Stromal cell of bone marrow (primary cell): ENCODE measurements at regions not wholly inside any gene's neighbourhood (a gene's known extent, or its start where the extent isn't known, plus 50 kb on each side); places are given as distances from the start of the nearest gene placed in this dataset.

ENCODE experiments used
- DNase-seq: peaks from one replicate; pipeline ENCODE4 v3.0.0-alpha.2; 2012; ENCODE audit warnings: low read depth

DNA sequence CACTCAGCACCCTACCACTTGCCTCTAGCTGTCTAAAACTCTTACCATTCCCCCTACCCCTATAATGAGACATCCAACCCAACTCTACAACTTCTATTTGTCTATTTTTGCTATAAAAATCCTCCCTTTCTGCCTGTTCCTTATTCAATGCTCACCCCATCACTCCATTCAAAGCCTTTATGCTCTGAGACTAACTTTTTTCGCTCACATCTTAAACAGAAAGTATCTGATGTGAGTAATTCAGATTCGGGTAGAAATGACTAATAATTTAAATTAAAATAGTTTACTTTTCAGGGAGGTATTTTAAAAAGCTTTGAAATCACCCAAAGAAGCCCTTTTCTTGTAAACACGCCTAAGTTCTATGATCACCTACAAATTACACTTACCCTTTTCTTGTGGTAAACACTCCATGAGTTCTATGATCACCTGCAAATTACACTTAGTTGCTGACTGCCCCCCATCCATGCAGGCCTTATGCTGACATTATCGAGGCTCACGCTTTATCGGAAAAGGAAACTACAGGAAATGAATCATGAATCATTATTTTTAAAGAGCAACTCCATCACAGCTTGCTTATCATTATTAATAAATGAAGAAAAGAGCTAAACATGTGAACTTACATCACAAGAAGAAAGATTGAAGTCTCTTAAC, 168.7 kb upstream of the PPP1R2C start:
- DNase-seq: no peak

DNA sequence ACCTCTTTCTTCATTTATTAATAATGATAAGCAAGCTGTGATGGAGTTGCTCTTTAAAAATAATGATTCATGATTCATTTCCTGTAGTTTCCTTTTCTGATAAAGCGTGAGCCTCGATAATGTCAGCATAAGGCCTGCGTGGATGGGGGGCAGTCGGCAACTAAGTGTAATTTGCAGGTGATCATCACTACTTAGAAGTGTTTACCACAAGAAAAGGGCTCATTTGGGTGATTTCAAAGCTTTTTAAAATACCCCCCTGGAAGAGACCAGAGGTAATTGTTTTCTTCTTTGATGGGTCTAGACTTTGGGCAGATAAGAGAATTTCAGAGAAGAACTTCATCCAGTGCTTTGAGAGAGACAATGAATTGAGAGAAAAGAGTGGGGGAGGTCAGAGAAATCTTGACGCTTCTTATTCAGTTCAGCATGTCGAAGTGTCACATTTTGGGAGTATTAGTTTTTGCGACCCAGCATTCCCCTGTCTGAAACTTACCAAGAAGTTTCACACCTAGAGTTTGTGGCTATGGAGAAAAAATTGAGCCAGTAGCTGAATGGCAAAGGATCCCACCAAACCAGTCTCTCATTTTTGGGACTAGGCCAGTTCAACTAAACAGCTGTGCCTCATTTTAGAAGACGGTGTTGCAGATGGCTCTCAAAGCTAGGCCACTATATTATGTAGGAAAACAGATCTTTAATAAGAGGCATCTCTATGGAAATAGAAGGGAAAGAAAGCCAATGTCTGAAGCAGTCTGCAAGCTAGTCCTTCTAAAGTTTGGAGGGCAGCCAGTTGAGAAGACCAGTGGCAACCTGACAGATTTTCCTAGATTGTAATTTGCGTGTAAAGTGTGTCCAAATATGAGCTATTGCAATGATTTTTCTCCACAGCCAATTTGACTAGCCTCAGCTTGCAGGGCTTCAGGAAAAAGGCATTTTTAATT, 171.0 kb upstream of the PPP1R2C start:
- no peak for DNase-seq

DNA sequence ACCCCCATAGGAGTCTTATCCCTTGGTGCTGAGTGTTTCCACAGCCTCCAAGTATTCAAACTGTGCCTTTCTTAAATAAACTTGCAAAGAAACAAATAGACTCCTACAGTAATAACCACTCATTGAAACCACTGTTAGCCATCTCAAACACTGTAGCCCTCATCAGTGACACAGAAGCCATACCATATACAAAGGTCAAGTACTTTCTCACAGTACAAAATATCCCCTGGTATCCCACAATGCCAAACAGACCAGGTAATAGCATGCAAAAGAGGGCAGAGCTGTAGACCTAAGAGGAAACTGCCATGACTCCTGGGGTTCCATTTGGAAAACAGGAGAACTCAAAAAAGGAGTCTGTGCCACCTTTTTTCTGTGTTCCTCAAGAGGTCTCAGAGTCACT, 173.8 kb upstream of the PPP1R2C start:
- no peak for DNase-seq

DNA sequence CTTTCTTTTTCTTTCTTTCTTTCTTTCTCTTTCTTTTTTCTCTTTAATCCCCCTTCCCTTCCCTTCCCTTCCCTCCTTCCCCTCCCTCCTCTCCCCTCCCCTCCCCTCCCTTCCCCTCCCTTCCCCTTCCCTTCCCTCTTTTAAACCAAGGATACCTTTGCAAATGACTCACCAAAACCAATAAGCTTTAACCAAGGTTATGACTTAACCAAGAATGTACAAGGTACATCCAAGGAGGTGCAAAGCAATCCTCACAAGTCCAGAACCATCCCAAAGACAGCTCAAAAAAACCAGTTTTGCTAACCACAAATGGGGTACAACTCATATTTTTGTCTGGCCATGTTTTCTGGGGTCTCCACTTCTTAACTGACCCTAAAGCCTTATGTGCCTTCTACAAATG, 174.7 kb upstream of the PPP1R2C start:
- no peak for DNase-seq

DNA sequence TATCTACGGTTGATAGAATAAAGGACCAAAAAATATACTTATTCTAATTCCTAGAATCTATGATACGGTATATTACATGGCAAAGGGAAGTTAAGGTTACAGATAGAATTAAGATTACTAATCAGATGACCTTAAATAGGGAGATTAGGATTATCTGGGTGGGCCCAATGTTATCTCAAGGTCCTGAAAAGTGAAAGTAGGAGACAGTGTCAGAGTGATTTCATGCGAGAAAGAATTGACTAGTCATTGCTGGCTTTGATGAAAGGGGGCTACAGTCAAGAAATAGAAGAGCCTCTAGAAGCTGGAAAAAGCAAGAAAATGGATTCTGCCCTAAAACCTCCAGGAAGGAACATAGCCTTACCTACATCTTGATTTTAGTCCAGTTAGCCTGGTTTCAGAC, 176.9 kb upstream of the PPP1R2C start:
- no peak for DNase-seq

DNA sequence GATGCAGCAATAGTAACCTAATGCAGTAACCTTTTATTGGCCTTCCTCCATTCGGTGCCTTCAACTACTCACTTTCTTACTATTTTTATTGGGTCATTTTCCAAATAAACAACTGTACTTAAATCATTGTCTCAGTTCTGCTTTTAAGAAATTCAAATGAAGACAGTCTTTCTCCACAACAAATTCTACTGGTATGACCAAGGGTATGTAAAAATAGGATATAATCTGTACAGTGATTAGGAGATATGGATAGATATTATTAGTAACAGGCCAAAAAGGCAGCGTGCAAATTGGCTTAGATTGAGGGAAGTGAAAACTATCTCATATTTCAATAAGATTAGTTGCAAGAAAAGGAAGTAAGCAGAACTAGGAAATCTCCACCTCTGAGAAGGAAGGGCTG, 177.4 kb upstream of the PPP1R2C start:
- no peak for DNase-seq

DNA sequence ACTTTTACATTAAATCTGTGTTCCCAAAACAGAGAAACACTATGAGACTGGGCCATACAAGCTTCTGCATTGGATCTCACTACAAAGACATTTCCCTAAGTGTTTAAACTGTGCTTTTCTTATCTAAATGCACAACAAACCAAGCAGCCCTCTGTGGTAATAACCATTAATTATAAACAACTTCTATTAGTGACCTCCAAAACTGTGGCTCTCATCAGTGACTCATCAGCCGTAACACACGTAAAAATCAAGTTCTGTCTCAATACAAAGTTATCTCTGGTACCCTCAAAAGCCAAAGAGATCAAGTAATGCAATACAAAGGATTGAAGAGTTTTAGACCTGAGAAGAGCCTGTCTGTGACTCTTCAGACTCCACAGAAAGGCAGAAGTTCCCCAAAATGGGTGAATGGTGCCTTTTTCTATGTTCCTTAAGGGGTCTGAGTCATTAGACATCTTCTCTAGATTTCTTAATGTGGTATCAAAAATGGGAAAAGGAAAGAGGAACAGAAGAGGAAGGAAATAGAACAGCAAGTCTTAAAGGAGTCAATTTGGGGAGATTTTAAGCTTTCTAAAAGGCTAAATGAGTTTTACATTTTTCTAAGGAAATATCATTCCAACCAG, 189.8 kb upstream of the PPP1R2C start:
- DNase-seq: no peak

DNA sequence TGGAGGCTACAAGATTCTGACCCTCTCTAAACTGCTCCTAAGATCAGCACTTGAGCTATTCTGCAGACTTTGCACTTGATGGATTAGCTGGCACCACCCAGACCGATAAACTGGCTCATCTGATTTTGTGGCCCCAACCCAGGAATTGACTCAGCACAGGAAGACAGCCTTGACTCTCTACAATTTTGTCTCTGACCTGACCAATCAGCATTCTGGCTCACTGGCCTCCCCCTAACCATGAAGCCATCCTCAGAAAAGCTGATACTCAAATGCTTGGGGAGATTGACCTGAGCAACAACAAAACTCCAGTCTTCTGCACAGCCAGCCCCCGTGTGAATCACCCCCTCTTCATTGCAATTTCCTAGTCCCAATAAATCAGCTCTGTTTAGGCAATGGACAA, 195.4 kb upstream of the PPP1R2C start:
- DNase-seq: no peak

DNA sequence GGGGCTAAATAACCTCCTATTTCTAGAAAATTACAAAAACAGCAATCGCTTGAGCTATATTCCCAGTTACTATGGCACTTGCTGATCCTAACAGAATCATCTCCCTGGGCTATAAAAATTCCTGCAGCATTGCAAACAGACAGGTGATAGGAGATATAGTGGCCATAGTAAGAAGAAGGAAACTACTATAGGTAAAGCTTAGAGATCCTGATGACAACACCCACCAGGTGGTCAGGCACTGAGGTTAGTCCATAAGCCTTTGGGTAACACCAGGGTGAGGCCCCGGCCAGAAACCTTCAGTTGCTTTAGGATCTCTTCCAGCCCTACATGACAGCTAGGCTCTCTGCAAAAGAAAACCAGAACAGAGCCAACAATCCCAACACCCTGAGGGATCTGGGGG, 197.9 kb upstream of the PPP1R2C start:
- no peak for DNase-seq

DNA sequence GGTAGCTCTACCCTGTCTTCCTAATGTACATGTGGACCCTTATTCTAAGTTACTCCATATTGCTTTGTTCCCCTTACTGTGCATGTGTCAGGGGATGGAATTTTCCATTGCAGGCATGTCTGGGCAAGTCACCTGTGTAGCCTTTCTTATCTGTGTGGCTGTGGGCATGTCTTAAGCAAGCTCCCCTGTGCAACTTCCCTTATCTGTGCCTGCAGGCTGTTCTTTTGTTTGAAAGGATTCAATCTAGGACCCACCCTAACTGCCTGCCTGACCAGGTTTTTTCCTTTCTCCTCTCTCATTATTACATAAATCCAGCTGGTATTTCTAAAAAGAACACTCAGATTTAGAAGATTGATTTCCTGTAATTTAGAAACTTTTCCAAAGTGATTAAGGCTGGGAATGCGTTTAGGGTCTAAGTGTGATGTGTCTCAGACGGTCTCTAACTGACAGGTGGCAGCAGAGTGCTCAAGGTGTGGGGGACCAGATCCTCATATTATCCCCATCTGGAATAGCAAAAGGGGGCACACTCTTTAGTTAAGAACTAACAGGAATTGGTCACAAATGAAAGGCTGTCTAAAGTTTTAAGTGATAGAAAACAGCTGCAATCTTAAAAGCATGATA, 198.9 kb upstream of the PPP1R2C start:
- DNase-seq: no peak

DNA sequence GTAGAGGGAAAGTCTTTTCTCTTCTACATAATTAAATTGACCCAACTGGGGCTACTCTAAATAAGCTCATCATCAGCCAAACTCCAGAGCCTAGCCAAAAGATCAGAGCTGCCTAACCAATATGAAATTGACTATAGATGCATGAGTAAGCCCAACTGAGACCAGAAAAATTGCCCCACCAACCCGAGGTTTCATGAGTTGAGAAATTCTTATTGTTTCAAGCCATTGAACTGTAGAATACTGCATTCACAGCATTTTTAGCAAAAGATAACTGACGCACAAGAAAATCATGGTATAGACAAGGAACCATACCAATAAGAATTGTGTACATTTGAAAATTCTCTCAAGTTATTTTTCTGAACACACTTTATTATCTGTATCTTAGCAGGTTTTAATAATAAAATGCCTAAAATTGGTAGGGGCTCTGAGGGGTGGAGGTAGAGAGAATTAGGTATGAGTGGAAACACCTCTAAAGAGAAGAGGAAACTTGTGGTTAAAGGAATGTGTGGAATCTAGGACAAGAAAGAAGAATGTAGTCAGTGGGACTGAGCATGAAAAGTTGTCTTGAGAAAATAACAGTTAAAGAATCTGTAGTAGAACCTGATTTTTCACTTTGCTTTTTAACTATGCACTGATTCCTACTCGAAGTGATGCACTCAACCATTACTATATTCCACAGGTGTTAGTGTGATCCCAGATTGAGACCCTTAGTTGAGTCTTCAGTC, 200.9 kb upstream of the PPP1R2C start:
- DNase-seq: no peak

DNA sequence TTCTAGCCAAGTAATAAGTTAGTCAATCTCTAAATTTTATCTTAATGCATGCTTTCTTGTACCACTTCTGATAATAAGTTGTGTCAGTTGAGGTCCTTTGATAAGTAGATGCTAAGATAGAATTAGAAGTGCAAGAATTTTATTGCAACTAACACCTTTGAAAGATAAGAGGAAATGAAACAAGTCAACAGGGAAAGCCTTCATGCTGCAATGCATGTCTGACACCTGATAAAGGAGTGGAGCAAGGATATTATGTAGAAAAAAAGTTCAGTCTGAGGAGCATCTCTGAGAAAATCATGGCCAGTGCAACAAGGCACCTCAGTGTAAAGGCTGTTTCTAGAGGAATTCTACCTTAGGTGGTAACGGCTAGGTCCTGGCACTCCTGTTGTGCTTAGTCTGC, 210.7 kb upstream of the PPP1R2C start:
- DNase-seq: no peak

DNA sequence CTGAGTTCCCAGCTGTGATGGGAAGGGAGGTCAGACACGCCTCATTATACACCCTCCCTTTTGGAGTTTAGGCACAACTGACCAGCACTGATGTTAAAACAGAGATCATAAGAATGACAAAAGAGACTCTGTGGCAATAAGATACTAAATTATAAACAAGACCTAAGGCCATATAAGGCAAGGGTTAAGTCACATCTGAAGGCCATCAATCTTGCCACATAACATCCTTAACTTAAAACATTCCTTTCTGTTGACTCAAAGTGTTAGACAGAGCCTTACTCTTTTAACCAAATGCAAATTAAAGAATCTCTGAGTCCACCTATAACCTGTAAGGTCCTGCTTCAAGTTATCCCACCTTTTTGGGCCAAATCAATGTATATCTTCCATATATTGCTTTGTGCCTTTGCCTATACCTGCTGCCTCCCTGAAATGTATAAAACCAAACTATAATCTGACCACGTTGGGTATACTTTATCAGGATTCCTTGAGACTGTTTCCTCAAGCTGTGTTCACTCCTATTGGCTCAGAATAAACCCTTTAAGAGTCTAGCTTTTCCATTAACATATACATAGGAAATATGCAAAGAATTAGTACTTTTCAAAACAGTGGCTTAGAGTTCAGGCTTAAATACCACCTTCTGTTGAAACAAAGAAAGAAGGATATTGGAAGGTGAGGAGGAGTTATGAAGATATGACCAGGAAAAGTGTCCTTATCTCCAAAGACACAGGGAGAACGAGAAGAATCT, 214.4 kb upstream of the PPP1R2C start:
- DNase-seq: no peak

DNA sequence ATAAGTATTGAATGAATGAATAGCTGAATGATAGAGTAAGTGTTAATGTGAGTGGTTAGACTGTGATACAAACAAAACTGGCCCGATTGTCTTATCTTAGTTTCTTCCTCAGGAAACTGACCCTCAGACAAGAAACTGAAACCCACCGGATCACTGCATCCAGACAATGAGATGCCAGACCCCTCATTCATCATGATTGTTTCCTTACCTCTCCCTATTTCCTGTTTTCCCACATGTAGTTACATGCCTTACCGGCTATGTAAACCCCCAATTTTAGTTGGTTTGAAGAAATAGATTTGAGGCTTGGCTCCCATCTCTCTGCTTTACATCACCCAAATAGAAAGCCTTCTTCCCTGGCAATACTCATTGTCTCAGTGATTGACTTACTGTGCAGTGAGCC, 218.9 kb upstream of the PPP1R2C start:
- DNase-seq: no peak

DNA sequence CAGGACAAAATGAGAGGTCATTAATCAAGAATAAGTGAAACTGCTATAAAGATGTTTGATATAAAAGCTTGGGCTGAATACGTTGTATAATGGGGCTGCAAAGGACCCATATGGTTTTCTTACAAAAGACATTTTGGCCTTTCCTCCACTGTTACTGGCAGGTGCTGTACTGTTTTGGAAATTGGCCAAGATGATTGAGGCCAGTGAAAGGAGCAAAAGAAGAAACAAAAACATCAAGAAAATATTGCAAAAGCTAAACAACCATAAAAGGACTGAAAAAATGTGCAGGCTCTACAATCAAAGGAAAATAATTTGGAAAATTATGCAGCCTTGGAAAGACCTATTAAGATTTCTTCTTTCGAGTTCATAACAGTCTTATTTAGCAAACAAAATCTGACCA, 222.2 kb upstream of the PPP1R2C start:
- DNase-seq: no peak

DNA sequence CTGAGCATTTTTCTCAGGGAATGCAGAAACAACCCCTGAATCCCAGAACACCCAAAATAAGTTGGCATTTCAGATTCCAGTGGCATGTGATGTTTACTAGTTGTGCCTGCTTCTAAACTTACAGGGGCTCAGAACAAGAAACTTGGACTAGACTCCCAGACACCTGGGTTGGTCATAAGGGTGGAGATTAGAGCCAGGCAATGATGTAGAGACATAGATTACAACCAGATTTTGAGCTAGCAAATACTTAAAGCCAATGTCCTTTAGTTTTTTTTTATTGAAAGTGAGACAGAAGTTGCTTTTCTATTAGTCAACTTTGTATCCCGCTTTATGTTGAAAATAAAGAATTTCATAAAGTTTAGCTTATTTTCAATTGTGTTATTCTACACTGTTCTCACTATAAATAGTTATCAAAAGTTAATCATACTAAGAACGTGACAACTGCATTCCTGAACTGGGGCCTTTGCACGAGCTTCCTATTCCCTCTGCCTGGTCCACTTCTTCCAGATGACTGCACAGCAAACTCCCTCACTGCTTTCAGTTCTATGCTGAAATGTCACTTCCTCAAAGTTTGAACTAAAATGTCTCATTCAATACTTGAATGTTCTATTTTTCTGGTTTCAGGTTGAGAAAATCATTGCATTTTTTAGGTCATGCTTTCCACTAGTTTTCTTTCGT, 224.7 kb upstream of the PPP1R2C start:
- DNase-seq: no peak

DNA sequence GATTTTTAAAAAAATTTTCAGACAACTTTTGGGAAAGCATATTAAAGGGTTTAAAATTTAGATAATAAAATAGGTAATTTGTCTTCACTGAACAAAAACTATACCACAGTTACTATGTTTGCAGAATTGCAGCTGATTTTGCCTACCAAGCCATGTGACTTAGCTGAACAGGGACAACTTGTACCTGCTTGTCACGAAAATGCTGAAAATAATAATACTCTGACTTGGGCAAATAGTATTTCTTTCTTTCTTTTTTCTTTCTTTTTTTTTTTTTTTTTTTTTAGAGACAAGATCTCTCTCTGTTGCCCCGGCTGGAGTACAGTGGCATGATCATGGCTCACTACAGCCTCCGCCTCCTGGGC, 225.2 kb upstream of the PPP1R2C start:
- no peak for DNase-seq

DNA sequence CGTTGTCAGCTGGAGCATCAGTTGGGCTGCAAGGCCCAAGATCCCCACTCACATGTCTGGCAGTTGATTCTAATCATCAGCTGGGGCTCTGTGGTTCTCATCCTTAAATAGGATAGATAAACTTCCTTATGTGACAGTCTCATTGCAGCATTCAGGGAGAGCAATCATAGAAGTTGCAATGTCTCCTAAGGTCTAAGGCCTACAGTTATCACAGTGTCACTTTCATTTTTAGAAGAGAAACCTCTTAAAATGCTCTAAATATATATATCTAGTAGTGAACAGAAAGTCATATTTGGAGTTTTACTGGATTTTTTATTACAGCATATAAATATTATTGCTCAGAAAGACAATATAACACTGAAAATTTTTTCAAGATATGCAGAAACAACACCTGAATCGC, 226.0 kb upstream of the PPP1R2C start:
- DNase-seq: no peak

DNA sequence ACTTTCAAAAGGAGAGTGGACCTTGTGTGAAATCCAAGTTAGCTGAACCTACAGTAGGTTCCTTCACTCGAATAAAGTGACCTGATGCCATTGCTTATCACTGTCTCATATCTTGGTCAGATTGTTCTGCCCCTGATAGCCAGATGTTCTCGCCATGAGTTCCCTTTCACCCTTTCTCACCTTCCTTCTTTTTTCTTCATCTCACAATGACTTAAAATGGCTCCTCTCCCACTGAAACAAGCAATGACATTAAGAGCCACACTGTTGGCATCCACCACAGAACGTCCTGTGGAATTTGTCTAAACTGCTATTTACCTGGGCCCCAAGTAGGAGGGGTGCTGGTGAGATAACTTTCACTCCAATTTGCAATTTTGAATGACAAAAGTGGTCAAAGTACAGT, 227.6 kb upstream of the PPP1R2C start:
- DNase-seq: no peak

DNA sequence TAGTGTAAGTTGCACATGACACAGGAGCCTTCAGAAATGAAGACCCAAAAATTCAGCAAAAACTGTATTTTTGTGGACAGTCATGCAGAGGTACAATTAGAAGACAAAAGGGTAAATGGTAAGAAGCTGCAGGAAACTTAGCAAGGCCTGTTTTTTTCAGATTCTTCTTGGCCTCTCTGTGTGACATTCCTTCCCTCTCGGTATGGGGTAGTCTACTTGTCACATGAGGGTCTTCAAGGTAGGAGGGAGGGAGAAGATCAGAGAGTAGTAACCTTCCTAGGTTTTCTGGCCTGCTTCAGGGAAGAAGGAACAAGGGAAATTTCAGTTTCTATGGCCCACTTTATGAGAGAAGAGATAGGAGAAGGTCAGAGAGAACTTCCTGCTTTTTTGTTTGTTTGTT, 230.4 kb upstream of the PPP1R2C start:
- DNase-seq: no peak

DNA sequence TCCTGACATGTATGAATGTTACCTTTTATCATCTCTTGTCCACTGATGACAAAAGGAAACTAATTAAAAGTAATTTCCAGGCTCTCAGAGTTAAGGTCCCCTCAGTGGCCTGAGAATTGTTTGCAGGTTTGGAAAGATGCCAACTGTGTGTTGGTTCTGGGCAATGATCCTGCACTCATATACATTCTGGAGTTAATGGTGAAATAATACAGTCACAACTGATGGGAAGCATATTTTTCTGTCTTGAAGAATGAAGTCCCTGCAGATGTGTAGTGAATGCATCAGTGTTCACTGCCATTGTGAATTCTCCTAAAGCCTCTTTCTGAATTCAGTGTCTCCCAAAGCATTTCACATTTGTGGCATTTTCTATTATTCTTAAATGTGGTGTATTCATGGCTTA, 238.1 kb upstream of the PPP1R2C start:
- DNase-seq: no peak
